NCI-H1105 treated with DMSO at 0.1 percent for 48 hours (cell line): ENCODE measurements at regions not wholly inside any gene's neighbourhood (a gene's known extent, or its start where the extent isn't known, plus 50 kb on each side); places are given as distances from the start of the nearest gene placed in this dataset.

ENCODE experiments used
- DNase-seq: peaks from one replicate; lab custom pipeline; 2025; lab: John Stamatoyannopoulos, UW

DNA sequence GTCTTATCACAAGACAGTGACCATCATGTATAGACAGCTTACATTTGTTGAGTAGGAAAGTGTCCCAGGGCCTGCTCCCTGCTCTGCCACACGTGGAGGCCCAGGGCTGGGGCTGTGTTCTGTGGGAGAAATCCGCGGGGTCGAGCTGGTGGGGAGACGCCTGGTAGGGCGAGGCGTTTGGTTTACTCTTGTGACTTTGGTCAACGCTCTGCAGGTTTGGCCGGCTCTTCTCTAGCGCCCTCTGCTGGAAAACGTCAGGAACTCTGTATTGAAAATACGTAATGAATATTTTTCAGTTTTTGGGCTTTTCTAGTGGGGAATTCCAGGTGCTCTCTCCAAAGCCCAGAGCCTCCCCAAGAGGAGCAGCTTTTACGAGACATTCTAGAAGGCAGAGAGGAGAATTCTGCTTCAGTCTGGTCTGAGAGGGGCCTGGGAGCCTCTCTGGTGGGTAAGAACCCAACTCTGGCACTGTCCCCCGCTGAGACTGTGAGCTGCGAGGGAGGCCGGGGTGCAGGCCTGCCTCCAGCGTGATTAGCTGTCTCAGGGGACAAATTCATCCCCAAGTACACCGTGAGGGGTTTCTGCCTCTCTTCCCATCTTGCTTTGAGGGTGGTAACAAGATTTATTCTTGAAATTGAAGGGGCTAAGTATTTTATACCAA, 112.6 kb upstream of the RALGAPA2 start:
- DNase-seq, result peak; percentile 76

DNA sequence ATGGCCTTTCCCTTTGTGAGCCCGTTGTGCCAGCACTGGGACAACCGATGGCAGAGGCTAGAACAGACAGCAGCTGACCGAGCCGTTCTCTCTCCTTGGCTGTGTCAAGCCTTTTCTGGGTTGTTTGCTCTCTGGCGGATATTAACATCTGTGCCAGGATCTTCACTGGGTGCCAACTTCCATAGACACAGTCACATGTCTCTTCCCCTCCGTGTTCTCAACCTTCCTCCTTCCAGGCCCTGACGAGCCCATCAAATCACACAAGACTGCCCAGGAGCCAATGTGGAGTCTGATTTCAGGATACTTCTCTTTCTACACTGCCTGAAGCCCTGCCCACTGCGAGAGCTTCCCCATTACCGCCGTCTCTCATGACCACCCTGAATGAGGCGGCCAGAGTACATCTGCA, 111.0 kb upstream of the RALGAPA2 start:
- peak; percentile 22 for DNase-seq

DNA sequence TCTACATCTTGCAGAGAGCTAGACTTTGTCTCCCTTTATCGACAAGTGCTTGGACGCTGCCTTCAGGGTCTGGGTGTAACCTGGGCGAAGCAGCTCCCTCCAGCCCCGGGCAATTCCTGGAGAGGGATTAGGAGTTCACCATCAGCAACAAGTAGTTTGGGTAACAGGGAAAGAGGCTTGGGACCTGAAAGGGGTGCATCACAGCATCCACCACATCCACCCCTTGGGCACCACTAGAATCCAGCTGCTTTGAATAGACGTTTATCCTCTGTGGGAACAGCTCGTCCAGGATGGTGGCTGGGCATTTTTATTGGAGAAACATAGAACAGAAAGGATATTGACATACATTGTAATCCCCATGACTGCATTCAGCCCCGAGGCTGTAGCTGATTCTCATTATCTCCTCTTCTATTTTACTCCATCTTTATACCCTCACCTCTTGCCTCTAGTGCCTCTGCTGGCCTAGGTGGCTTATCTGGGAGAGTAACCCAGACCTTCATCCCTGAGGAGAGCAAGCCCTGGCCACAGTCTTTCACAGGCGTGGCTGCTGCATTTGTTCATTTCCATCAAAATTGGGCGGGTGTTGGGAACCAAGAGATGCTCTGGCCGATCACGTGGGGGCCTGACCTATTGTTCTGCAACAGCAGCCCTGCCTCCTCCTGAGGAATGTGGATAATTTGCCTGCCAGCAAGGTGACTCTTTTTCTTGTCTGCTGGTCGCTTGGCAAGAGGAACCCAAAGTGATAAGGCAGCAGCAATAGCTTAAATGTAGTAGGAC, 109.2 kb upstream of the RALGAPA2 start:
- DNase-seq, result no peak

DNA sequence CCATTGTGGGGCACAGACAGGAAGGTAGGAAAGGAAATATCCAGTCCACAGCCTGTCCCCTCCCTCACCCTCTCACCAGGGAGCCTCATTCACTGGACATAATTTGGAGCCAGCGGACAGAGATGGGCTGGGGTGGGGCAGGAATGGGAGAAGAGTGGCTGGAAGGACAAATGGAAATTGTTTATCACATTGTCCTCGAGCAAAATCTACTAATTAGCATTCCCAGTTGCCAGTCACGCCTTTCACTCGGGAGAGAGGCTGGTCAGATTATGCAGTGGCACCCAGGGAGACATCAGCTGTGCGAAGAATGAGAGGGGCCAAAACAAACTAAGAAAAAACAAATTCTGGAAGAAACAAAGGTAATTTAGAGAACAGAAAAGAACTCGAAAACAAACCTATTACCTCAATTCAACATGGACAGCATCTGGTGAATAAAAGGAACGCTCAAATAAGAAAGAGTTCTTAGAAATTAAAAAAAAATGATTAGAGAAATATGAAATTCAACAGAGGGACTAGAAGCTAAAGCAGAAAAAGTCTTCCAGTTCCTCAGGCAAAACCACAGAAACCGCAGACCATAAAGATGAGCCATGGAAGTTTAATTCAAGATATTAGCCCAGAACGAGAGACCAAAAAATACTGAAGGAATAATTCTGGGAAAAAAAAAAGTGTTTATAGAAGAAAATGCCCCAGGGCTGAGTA, 108.5 kb upstream of the RALGAPA2 start:
- DNase-seq, result no peak

DNA sequence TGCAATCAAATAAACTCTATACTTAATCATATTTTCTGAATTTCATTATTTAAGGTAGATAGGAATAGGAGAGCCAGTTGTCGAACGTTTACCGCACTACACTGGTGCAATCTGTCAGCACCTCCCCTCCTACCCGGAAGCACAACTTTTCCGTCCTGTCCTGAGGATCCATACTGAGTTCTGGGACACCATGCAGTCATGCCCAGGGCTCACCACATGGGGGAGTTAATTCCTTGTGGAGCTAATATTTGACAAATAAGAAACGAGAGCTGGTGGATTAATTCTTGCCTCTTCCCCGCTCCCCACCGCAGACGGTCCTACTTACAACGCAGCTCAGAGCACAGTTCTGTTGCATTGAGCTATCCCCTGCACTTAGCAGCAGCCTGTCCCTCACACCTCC, 107.7 kb upstream of the RALGAPA2 start:
- no peak for DNase-seq

DNA sequence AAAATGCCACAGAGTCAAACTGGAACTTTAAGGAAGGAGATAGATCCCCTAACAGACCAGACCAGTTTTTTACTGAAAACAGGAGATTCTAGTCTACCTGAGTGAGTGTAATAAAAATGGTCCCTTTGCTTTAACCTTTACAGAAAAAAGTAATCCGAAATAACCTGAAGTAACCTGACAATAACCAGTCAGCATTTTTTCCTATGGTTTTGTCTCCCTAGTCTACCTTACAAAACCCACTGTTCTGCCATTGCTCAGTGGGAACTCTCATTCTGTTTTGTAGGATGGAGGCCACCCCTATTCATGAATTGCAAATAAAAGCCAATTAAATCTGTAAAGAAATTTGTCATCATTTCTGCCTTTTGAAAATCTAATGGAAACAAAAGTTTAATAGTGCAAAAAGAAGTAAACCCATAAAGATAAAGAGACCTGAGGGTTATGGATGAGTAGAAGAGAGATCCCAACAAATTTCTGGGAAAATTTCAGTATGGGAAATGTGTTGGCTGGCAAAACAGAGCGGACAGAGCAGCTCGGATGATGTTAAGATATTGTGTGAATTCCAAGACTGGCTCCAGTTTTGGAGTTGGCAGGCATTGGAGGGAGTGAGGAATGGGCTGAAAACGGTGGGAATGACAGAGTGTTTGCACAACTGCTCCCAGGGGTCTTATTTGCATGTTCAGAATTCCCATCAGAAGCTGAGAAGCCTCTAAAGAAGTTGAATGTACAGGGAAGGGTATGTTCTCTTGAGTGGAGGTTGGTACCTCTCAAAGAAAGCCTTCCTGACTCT, 104.7 kb upstream of the RALGAPA2 start:
- no peak for DNase-seq

DNA sequence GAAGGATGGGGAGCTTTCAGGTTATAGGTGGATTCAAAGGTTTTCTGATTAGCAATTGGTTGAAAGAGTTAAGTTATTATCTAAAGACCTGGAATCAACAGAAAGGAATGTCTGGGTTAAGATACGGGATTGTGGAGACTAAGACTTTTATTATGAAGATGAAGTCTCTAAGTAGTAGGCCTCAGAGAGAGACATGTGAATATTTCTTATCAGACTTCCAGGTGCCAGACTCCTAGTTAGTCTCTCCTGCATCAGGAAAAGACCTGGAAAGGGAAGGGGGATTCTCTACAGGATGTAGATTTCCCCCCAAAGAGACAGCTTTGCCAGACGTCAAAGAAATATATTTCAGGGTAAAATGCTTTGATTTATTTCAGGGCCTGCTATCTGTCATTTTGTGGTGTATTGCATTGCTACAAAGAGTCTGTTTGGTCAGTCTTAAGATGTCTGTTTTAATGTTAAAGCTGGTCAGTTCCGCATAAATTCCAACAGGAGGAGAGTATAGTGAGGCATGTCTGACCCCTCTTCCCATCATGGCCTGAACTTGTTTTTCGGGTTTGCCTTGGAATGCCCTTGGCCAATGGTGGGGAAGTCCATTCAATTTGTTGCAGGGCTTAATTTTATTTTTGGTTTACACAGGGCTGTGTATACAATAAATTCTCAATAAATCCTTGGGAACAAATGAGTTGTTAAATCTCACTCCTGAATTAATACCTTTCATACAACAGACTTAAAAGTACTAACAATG, 103.4 kb upstream of the RALGAPA2 start:
- no peak for DNase-seq

DNA sequence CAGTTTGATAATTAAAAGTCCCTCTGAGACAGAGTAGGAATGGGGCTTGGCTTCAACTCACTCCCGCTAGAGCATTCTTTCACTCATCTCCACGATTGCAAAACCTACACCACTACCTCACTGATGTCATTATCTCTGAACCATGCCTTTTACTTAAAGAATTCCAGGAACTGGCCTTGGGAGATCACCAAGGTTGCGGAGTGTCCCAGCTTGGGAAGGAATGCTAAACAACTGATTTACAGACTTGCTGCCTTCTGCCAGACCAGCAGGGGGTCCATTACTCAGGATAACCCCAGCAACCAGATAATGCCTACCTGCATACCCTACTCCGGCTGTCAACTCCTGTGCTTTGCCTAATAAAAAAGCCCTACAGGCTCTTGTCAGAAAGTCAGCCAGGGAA, 102.2 kb upstream of the RALGAPA2 start:
- no peak for DNase-seq

DNA sequence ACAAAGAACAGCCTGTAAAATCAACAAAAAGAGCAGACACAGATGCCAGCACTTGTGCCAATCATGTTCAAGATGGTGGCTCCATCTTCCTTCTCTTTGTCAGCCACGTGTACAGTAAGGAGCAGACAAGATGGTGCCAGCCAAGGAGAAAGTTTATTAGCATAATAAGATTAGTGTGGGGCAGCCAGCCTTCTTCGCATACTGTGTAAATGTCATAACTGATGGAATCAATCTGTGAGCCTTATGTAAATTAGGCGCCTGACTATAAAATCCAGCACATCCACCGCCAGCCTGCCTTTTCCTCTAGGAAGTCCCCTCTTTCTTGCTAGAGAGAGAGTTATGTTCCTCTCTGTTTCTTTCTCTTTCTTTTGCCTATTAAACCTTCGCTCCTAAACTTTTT, 99.7 kb upstream of the RALGAPA2 start:
- DNase-seq, result no peak

DNA sequence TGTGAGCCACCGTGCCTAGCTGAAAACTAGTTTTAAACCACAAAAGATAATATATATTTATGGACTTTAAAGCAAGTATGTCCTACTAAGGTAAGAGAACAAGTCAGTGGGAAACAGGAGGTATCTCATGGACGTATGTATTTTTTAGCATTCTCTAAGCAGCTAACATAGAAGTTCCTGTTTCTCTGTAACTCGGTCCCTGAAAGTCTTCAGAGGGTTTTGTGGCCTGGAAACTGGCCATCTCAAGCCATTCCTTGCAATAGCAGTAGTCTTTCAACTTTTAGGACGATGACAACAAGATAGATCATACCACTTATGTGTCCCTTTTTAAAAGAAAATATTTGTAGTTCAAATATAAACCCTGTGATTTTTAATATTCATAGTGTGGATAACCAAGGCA, 95.6 kb upstream of the RALGAPA2 start:
- no peak for DNase-seq

DNA sequence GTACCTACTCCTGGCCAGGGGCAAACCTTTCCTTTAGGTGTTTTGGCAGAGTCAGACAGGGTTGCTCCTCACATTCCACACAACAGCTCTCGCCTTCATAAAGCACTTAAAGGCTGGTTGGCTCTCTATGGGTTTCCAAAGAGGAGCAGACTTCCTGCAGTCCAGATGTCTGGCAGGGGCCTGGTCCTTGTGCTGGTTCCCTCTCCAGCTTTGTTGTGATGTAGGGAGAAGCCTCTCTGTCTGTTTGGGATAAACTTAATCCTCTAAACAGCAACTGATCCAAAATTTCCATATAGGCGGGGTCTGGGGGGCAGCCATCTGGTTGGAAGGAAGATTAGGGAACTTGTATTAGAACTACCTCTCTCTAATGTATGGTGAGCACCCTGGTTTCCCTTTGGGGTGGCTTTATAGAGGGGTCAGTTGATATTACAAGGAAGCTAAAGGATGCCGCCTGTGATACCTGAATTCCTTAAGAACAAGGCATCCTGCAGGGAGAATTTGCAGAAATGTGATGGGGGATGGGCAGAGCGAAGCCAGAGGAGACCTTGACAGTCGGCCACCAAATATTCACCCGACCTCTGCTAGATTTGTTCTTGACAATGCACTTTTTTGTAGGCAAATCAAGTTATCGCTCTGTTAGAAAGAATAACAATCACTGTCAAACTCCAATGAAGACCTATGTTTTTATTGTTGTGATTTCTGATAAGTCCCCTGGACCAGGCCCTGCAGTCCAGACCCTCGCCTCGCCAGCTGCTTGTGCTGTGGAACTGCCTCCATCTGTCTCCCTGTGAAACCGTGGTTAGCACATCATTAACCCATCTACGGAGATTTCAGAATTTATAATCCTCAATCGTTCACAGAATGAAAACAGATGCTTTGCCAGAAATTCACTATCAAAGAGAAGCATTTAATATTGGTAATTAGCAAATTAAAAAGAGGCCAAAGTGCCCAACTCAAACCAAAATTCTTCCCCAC, 94.0 kb upstream of the RALGAPA2 start:
- no peak for DNase-seq

DNA sequence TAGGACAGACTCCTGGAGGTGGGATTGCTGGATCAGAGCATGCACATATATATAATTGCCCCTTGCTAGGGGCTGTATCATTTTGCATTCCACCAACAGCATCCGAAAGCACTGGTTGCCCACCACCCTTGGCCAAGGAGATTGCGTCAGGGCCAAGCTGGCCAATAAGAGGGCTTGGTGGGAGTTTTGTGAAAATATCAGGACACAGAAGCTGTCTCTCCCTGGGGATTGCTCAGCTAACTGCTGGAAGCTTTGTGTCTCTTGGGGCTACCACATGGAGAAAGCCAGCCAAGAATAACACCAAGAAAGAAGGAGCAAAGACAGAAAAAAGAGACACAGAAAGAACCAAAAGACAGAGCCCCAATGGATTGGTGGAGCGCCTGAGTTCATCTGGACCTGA, 90.6 kb upstream of the RALGAPA2 start:
- no peak for DNase-seq

DNA sequence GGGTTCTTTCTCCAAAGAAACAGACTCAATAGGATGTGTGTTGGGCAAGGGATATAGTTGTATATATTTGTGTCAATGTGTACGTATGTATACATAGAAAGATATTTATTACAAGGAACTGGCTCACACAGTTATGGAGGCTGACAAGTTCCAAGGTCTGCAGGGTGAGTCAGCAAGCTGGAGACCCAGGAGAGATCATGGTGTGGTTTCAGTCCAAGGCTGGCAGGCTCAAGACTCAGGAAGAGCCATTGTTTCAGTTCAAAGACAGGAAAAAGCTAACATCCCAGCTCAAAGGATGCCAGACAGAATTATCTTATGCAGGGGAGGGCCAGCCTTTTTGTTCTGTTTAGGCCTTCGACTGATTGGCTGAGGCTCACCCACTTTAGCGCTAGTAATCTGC, 89.9 kb upstream of the RALGAPA2 start:
- no peak for DNase-seq

DNA sequence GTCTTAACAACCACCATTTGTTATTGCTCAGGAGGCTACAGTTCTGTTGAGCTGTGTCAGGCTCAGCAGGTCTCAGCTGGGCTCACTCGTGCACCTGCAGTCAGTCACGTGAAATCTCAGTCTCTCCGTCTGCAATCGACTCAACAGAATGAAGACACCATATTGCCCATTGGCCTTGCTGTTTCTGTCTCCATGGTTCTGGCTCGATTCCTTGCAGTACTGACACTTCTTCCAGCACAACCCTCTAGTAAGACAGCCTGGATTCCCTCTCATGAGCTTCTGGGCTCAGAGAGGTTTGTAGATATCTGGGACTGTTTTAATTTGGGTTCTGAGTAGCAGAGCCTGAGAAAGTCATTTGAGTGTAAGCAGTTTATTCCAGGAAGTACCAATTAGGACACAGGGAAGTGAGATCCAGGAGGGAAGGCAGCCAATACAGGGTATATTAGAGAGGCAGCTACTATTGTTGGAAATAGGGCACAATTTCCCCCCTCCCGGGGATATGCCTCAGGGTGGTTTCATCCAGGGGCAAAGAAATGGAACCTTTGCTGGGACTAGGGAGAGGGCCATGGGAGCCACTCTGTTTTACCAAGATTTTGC, 87.4 kb upstream of the RALGAPA2 start:
- DNase-seq, result no peak

DNA sequence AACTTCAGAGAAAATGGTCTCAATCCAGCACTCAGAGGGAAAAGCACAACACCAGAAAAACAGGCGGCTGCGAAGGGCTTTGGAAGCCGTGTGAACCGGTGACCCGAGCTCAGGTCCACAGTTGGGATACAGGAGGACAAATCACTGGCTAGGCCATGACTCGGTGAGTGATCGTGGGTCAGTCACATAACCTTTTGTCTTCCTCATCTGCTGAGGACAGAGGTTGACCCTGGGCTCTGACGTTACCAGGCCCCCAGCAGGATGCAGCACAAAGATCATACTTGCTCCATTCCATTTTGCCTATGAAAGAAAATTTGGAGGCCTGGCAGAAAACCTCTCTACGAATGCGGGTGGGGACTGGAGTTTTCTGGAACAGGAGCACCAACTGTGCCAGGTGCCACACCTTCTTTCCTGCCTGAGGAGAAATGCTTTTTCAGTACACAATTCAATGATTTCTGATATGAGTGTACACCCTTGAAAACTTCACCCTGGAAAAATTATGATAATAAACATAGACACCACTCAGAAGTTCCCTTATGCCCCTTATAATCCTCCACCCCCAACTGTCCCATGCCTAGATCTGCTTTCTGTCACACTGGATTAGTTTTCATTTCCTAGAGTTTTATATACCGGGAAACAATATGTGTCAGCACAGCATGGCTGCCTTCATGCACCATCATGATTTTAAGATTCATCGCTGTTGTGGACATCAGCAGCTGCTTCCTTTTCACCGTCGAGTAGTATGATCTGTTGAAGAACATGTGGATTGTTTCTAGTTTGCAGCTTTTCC, 85.3 kb upstream of the RALGAPA2 start:
- DNase-seq, result no peak

DNA sequence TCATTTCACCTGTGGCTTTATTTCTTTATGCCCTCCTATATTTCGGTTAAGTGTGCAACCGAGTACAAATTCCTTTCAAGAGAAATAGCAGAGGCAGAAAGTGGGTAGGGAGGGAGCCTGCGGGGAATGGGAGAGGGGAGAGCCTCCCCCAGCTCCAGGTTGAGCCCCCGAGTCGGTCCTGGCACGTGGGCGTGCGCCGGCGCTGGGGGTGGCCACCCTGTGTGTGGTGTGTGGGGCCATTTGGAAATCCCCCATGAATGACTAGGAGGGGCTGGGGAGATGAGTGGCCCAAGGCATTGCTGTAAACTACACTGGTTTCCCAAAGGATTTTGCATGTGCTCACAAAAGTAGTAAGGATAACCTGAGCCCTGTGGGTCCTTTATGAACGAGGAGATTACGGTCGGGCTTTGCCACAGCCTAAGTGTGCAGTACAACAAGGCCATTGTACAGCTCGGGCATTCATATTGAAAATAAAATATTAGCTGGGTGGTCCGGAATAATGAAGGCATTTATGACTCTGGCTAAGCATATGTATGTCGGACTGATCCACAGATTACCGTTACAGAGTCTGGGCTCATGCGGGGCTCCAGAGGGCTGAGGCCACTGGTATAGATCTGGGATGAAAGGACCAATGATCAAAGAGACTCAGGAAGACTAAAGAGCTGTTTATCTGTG, 84.5 kb upstream of the RALGAPA2 start:
- DNase-seq, result no peak

DNA sequence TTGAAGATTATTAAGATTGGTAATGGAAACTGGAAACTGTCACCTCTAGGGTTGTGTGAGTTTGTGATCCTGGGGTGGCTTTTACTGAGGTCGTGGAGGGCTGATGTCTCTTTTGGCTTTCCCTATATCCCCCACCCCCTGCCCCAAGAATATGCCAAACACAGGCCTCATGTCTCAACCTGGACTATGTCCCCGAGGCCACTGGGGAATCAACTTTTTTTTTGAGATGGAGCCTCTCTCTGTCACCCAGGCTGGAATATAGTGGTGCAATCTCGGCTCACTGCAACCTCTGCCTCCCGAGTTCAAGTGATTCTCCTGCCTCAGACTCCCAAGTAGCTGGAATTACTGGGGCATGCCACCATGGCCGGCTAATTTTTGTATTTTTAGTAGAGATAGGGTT, 83.3 kb upstream of the RALGAPA2 start:
- DNase-seq, result no peak

DNA sequence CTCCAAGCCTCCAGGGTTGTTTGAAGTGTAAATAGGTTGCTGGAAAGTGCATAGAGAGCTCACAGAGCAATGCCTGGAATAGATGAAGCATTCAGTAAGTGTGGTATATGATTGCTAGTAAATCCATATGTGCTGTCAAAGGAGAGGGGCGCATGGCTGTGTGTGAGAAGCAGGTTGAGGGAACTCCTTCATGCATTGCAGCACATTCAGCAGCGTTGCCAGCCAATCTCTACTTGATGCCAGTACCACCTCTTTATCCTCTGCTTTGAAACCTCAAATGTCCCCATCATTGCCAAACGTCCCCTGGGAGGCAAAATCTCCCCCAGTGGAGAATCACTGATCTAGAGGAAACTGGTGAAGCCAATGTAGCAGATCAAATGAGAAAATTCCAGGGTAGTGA, 82.7 kb upstream of the RALGAPA2 start:
- DNase-seq, result no peak

DNA sequence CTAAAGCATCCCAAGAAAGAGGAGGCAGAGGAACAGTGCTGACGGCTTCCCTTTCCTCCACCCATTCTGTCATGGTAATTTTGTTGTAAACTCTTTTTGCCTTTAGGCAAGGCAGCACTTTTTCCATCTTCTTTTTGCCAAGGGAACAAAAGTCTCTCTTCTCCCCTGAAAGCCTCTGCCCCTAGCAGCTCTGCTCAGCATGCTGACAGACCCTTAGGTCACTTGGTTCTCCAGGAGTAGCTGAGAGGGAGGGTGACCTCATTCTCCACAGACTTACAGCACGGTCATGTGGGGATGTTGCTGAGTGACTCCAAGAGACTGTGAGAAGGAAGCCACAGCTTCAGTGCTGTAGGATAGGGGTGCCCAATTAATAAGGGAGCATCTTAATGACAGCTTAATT, 81.1 kb upstream of the RALGAPA2 start:
- no peak for DNase-seq
